ENCODE measurements at regions not wholly inside any gene's neighbourhood (a gene's known extent, or its start where the extent isn't known, plus 50 kb on each side); places are given as distances from the start of the nearest gene placed in this dataset.

DNA sequence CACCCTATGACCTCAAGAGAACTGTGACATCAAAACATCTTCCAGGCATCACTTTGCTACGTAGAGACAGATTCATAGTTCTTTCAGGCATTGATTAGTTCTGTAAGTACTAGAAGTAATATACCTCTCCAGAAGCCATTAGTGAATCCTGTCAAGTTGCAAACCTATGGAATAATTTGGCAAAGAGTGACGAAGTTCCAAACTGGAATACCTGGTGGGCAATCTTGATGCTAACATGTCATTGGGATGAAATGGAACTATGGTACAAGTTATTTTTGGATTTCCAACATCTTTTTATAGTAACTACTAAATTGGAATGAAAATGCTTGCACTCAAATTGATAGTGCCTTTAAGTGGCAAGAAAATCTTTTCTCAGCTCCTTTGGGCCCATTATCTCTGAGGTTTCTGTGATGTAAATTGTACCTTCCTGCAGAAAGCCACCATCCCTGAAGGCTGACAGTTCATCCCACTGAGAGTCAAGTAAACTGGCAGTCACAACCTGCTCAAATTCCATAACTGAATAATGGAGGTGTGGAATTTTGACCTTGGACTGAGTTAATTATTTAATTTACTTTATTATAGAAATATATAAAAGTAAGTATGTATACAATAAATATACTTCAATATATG is 435.5 kb downstream of the DTWD2 start (continued):
- no peak for TF ChIP-seq NR1H2 (CRISPR knock-in tag; IDR thresholded peaks at IDR 0.05)
- no peak for TF ChIP-seq ZSCAN18 (CRISPR knock-in tag; IDR thresholded peaks at IDR 0.05)

- no peaks in the 10 kb centered on the region for H3K27me3 Mint-ChIP-seq (ENCODE audit: low read depth)
- ChIA-PET POLR2A (no interaction called here), CTCF (no interaction called here)
- no peak overlapping the region for H3K27ac Mint-ChIP-seq
- DNase-seq (ENCODE audit: low spot score) (no peak), ATAC-seq (no peak)
- TF ChIP-seq FOXP1 (CRISPR knock-in tag; IDR thresholded peaks at IDR 0.05; ENCODE audit: borderline replicate concordance) (no peak), JAZF1 (CRISPR knock-in tag; IDR thresholded peaks at IDR 0.05) (no peak), NFATC4 (CRISPR knock-in tag; IDR thresholded peaks at IDR 0.05) (no peak), CDX4 (CRISPR knock-in tag; IDR thresholded peaks at IDR 0.05; ENCODE audit: borderline replicate concordance) (no peak), NR2C2 (CRISPR knock-in tag; IDR thresholded peaks at IDR 0.05) (no peak), GRHL2 (CRISPR knock-in tag; IDR thresholded peaks at IDR 0.05; ENCODE audit: insufficient replicate concordance, severe bottlenecking) (no peak), KAT7 (CRISPR knock-in tag; IDR thresholded peaks at IDR 0.05; ENCODE audit: borderline replicate concordance) (no peak), SOX15 (CRISPR knock-in tag; IDR thresholded peaks at IDR 0.05) (no peak), GTF2I (CRISPR knock-in tag; conservative IDR thresholded peaks at IDR 0.05) (no peak), ELF4 (CRISPR knock-in tag; IDR thresholded peaks at IDR 0.05; ENCODE audit: low read depth) (no peak), NFE2L1 (CRISPR knock-in tag; IDR thresholded peaks at IDR 0.05) (no peak), IRF1 (CRISPR knock-in tag; IDR thresholded peaks at IDR 0.05) (no peak), ZSCAN18 (CRISPR knock-in tag; IDR thresholded peaks at IDR 0.05) (no peak), ZNF138 (CRISPR knock-in tag; conservative IDR thresholded peaks at IDR 0.05) (no peak), E2F1 (CRISPR knock-in tag; IDR thresholded peaks at IDR 0.05) (no peak)
- TF ChIP-seq, protein P1, sequence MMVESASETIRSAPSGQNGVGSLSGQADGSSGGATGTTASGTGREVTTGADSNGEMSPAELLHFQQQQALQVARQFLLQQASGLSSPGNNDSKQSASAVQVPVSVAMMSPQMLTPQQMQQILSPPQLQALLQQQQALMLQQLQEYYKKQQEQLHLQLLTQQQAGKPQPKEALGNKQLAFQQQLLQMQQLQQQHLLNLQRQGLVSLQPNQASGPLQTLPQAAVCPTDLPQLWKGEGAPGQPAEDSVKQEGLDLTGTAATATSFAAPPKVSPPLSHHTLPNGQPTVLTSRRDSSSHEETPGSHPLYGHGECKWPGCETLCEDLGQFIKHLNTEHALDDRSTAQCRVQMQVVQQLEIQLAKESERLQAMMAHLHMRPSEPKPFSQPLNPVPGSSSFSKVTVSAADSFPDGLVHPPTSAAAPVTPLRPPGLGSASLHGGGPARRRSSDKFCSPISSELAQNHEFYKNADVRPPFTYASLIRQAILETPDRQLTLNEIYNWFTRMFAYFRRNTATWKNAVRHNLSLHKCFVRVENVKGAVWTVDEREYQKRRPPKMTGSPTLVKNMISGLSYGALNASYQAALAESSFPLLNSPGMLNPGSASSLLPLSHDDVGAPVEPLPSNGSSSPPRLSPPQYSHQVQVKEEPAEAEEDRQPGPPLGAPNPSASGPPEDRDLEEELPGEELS (CRISPR knock-in tag; IDR thresholded peaks at IDR 0.05): no peak
- TF ChIP-seq, protein P2, sequence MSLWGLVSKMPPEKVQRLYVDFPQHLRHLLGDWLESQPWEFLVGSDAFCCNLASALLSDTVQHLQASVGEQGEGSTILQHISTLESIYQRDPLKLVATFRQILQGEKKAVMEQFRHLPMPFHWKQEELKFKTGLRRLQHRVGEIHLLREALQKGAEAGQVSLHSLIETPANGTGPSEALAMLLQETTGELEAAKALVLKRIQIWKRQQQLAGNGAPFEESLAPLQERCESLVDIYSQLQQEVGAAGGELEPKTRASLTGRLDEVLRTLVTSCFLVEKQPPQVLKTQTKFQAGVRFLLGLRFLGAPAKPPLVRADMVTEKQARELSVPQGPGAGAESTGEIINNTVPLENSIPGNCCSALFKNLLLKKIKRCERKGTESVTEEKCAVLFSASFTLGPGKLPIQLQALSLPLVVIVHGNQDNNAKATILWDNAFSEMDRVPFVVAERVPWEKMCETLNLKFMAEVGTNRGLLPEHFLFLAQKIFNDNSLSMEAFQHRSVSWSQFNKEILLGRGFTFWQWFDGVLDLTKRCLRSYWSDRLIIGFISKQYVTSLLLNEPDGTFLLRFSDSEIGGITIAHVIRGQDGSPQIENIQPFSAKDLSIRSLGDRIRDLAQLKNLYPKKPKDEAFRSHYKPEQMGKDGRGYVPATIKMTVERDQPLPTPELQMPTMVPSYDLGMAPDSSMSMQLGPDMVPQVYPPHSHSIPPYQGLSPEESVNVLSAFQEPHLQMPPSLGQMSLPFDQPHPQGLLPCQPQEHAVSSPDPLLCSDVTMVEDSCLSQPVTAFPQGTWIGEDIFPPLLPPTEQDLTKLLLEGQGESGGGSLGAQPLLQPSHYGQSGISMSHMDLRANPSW (CRISPR knock-in tag; conservative IDR thresholded peaks at IDR 0.05; ENCODE audit: low read depth): no peak
- TF ChIP-seq, protein P3, sequence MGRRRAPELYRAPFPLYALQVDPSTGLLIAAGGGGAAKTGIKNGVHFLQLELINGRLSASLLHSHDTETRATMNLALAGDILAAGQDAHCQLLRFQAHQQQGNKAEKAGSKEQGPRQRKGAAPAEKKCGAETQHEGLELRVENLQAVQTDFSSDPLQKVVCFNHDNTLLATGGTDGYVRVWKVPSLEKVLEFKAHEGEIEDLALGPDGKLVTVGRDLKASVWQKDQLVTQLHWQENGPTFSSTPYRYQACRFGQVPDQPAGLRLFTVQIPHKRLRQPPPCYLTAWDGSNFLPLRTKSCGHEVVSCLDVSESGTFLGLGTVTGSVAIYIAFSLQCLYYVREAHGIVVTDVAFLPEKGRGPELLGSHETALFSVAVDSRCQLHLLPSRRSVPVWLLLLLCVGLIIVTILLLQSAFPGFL (CRISPR knock-in tag; IDR thresholded peaks at IDR 0.05; ENCODE audit: borderline replicate concordance): no peak
- TF ChIP-seq, protein P4, sequence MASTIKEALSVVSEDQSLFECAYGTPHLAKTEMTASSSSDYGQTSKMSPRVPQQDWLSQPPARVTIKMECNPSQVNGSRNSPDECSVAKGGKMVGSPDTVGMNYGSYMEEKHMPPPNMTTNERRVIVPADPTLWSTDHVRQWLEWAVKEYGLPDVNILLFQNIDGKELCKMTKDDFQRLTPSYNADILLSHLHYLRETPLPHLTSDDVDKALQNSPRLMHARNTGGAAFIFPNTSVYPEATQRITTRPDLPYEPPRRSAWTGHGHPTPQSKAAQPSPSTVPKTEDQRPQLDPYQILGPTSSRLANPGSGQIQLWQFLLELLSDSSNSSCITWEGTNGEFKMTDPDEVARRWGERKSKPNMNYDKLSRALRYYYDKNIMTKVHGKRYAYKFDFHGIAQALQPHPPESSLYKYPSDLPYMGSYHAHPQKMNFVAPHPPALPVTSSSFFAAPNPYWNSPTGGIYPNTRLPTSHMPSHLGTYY (CRISPR knock-in tag; IDR thresholded peaks at IDR 0.05): no peak
- H3K4me1 Mint-ChIP-seq: peaks cover 18% of the 10 kb centered on the region
- H3K9me3 Mint-ChIP-seq: no peaks in the 10 kb centered on the region
- no peaks in the 10 kb centered on the region for H3K36me3 Mint-ChIP-seq
- no peak overlapping the region for H3K4me3 Mint-ChIP-seq
Measured at GRCh38 chr5:118552146-118552545, 436.2 kb downstream of the DTWD2 start.
